NOMO-1 treated with dmso at 0.1 percent for 144 hours (cell line): ENCODE measurements at regions not wholly inside any gene's neighbourhood (a gene's known extent, or its start where the extent isn't known, plus 50 kb on each side); places are given as distances from the start of the nearest gene placed in this dataset.
"Not testable (repeated sequence)": the region's sequence is repeated elsewhere in the genome, so short reads cannot be mapped to it uniquely, and the experiment has no call there.

ENCODE experiments used
- DNase-seq: peaks from one replicate; lab custom pipeline; 2025; ENCODE audit not compliant: unreplicated experiment; lab: John Stamatoyannopoulos, UW

DNA sequence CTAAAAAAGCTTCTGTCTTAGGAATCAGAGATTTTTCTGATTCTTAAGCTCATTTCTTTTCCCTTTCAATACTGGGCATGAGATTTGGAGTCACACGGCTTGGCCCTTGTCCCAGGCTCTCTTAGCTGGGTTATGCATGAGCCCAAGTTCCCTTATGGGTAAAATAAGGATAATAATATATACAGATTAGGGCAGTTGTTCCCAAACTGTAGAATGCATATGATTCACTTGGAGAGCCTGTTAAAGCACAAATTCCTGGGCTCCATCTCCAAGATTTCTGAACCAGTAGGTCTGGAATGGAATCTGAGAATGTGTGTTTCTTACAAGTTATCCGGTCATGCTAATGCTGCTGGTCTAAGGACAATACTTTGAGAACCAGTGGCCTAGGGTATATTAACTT lies 154.0 kb downstream of the REEP3 start:
- no peak for DNase-seq

DNA sequence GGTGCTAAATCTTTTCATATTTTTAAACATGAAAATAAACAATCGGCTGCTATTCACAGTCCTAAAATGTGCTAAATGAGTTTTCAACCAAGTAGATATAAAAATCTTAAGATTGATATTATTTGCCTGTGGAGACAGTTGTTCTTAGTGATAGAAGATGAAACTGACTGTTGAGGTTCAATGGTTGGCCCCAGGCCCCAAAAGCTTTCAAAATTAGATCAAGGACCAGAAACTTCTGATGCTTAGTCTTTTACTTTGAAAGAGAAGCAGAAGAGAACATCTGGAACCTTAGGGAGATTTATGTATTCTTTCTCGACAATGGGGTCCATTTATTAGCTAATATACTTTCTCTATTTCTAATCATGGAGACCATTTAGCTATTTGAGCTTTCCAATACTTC lies 155.8 kb downstream of the REEP3 start:
- no peak for DNase-seq

DNA sequence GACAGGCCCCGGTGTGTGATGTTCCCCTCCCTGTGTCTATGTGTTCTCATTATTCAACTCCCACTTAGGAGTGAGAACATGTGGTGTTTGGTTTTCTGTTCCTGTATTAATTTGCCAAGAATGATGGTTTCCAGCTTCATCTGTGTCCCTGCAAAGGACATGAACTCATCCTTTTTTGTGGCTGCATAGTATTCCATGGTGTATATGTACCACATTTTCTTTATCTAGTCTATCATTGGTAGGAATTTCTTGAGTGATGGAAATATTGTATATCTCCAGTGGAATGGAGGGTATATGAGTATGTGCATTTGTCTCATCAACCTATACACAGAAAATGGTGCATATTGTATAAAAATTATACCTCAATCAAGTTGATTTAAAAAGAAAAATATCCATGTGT lies 159.3 kb downstream of the REEP3 start:
- not testable (repeated sequence) for DNase-seq

DNA sequence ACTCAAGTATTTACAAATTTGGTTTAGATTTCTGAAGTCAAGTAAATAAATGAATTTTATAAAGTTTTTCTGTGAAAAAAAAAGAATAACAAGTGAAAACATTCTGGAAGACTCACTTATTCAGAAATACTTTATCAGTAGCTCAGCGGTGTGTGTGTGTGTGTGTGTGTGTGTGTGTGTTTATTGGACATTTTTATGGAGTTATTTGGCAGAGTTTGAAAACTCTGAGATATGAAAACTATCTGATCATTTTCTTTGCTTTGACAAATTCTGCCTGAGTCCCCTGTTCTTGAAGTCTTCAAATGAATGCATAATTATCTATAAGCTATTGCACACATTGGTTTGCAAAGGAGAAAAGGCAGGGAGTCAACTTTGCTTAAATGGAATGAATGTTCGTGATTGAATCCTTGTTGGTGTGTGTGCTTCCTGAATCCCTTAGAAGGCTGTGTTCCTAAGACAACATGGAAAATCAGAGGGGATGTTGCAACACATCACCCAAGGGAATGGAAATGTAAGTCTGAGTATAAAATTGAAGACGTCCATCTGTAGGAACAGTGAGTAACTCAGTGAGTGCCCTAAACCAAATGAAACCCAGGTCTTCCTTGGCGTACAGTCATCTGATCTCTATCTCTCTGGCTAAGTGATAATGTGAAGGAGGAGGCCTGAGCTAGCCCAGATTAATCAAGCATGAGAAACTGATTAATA lies 160.9 kb downstream of the REEP3 start:
- DNase-seq, result no peak

DNA sequence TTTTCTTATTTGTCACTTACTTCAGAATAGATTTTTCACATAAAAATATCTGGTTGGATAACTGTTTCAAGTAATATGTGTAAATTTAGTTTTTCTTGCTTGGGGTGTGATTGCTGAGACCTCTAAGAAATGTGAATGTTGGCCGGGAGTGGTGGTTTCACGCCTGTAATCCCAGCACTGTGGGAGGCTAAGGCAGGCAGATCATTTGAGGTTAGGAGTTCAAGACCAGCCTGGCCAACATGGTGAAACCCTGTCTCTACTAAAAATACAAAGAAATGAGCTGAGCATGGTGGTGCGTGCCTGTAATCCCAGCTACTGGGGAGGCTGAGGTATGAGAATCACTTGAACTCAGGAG lies 161.5 kb downstream of the REEP3 start:
- DNase-seq, result not testable (repeated sequence)

DNA sequence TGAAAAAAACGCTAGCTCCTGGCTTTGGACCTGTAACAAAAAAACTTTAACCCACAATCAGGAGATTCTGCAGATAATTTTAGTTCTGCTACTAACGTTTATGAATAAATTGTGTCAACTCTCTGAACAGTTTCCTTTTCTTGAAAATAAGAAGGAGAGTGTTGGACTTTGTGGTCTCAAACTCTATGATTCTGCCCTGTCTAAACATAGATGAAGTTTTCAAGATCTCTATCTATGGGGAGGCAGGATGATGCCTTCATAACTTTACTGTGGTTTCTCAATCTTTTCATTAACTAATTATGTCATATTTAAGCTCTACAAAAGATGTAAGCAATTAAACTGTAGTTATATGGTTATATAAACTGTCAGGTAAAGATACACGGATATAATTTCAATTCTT lies 162.0 kb downstream of the REEP3 start:
- no peak for DNase-seq

DNA sequence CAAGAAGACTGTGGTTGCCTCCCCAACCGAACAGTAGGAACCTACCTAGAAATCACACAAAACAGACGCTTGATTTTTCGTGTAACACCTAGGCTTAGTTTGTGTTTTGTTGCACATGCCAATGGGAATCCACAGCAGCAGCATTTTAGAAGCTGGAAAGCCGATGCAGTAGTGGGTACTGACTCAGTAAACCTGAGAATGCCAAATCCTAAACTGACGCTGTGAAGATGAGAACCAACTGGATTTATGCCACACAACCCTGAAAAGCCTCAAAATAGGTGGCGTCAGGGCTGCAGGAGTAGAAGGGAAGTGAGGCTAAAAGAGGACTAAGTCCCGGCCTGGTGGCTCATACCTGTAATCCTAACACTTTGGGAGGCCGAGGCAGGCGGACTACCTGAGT lies 162.5 kb downstream of the REEP3 start:
- no peak for DNase-seq

DNA sequence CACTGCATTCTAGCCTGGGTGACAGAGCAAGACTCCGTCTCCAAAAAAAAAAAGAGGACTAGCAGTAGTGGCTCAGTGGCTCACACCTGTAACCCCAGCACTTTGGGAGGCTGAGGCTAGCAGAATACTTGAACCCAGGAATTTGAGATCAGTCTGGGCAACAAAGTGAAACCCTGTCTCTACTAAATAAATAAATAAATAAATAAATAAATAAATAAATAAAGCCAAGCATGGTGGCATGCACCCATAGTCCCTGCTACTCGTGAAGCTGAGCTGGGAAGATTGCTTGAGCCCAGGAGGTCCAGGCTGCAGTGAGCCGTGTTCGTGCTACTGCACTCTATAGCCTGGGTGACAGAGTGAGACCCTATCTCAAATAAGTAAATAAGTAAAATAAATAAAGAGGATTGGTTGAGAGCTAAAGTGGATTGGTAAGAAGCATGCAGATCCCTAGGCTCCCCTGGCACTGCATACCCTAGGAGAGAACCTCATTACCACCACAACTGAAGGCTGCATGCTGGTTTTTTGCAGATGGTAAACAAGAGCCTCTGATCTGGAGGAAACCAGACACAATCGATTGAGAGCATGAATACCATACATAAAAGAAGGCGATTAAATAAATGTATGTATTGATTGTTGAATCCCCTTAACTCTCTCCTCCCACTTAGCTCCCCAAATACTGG lies 163.2 kb downstream of the REEP3 start:
- DNase-seq, result no peak

DNA sequence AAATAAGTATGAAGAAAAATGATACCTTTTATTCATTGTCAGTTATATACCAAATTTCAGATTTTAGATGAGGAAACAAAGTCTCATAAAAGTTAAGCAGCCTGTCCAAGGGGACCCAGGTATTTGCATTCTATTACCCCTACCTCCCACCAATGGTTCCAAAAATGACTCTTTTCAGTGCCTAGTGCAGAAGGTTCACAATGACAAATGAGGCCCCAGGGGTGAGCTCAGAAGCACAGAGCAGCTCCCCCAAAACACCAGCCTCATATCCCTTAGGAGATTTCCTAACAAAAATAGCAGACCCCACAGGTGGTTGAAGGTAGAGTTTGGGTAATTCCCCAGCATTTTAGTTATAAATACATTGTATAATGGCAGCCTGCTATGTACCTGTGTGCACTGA lies 168.6 kb downstream of the REEP3 start:
- no peak for DNase-seq

DNA sequence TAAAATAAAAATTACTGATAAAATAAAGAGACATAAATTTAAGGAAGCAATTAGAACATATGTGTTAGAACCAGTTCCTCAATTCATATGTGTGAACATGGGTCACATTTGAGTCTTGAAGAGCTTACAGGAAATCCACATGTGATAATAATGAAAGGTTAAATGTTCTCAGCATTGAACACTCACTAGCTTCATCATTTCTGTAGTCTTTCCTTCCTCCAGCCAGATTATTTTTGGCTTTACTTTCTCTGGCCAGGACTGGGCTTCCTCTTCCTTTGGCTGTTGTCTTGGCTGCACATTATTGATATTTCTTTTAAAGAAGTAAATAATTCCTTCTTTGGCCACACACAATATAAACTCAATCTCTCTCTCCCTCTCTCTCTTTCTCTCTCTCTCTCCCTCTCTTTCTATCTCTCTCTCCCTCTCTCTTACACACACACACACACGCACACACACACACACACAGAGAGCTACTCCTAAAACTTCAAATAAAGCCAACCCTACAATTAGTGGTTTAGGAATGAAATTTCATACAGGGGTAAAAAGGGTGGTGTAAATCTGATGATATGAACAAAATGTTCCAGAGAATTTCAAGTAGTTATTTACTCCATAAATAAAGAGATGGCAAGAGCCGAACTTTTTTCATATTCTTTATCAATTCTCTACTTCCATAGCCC lies 171.2 kb downstream of the REEP3 start:
- no peak for DNase-seq

DNA sequence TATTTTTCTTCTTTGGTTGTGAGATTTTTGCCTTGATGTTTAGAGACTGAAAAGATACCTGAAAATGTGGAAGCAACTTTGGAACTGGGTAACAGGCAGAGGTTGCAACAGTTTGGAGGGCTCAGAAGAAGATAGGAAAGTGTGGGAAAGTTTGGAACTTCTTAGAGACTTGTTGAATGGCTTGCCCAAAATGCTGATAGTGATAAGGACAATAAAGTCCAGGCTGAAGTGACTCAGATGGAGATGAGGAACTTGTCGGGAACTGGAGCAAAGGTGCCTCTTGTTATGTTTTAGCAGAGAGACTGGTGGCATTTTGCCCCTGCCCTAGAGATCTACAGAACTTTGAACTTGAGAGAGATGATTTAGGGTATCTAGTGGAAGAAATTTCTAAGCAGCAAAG lies 171.8 kb downstream of the REEP3 start:
- DNase-seq, result not testable (repeated sequence)

DNA sequence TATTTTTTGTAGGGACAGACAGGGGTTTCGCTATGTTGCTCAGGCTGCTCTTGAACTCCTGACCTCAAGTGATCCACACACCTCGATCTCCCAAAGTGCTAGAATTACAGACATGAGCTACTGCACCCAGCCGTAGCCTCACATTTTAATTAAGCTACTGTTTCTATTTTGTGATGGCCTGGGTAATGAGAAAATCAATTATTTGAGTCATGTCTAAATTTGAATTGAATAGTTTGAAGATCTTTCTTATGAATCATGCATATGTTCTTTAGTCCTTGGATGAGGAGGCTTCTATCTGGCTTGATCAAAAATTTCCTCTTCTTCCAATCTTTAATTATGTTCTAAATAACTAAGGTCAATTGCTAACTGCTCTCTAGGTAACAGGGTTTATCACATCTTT lies 175.0 kb downstream of the REEP3 start:
- DNase-seq, result no peak

DNA sequence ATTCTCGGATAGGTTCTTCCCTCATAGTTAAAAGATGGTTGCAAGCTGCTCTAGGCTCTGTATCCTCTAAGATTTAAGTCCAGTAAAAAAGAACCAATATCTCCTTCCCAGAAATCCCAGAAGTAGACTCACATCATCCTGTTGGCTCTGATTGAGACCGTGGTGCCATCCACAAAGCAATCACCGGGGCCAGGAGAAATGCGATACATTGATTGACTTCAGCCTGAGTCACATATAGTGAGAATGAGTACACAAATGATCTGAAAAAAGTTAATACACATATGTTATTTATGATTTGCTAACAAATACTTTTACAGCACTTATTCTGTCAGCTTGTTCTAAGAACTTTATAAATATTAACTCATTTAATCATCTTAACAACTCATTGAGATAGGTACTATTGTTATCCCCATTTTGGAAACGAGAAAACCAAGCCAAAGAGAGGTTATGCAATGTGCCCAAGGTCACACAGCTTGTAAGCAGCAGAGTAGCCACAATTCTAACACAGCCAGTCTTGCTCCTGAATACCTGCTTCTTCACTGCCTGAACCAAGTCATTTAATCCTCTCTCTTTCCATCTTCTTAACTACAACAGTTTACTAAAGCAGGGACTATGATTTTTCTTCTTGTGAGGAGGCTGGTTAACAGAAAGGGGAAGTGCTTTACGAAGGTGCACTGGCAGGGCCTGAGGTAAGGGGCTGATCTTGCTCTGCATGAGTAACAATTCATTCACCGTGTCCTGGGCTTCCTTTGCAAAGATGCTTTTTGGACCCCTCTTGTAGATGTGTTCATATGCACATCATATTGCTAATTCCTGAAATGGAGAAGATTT lies 177.0 kb downstream of the REEP3 start:
- no peak for DNase-seq

DNA sequence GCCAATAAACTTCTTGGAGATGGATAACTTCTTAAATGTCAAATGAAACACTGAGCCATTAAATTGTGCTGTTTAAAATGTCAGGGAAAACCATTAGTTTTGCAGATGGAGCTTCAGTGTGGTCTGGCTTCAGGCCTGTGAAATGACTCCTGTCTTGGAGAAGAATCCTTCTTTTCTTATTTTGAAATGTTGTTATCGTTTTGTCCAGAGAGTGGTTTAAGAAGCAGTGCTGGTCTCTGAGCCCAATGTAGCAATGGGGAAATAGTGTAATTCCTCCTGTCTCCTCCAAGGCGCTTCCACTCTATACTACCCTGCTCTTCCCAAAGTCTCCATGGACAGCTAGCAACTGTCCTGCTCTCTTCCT lies 177.6 kb downstream of the REEP3 start:
- DNase-seq, result no peak

DNA sequence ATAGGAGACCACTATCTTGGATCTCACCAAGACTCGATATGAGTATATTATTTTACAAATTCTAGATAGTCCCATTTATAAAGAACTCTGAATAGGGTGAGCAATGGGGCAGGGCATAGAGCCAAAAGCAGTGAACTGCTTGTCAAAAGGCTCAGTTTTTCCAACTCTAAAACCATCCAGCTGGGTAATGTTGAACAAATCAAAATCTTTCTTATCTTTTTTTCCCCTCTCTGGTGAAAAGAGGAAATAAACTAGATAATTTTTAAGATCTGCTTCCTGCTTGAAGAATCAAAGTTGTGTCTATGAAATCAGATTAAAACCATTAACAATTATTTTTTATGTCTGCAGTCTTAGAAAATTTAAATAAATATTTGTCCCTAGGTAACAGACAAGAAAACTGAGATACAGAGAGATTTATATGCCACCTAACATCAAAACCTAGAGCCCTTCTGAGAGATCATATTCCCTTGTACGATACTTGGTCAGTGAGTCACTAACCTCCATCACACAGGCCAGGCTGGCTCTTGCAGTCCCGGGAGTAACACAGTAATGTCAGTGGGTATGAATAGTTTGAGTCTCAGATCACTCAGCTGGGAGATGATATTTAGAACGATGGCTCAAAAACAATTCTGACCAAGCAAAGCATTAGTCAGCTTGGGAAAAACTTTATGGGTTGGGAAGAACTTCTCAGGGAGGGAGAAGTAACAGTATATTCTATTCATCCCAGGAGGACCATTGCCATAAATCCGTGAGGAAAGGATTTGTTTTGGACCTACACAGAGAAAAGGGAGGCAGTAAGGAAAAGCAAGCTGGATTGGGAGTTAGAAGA lies 178.8 kb downstream of the REEP3 start:
- no peak for DNase-seq

DNA sequence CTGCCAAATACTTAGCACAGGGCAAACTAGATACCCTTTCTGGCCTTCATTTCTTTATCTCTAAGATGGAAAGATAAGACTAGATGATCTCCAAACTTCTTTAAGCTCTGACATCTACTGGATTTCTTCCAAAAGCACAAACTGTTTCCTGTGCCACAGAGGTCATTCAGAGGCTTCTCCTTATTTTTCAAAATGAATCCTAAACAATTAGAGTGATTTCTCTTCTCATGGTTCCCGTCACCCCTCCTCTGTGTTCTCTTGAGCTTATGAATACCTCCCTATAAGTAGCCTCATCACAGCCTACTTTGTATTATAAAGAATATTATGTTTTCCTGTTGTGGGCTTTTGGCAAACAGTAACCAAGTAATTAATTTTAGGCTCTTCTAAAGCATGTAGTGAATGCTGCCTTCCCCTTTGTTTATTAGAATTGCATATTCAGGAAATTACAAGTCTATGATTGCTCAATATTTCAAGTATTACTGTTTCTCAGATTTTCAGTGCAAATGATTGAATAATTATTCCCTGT lies 179.5 kb downstream of the REEP3 start:
- no peak for DNase-seq

DNA sequence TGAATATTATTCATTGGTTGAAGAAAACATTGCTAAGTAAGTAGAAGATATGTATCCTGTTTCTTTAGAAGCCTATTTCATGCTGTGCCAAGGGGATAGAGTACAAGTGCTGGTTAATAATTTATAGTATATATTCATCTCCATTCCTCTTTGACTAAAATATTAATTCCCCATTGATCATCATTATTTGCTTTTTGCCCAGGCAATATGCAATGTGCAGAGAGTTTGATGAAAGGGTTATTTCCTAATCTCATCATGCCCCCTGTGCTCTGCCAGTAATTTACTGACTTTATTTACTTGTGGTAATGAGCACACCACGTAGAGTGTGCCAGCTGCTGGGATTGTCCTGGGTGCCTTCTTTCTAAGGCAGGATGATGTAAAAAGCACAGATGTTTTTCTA lies 180.9 kb downstream of the REEP3 start:
- DNase-seq, result no peak

DNA sequence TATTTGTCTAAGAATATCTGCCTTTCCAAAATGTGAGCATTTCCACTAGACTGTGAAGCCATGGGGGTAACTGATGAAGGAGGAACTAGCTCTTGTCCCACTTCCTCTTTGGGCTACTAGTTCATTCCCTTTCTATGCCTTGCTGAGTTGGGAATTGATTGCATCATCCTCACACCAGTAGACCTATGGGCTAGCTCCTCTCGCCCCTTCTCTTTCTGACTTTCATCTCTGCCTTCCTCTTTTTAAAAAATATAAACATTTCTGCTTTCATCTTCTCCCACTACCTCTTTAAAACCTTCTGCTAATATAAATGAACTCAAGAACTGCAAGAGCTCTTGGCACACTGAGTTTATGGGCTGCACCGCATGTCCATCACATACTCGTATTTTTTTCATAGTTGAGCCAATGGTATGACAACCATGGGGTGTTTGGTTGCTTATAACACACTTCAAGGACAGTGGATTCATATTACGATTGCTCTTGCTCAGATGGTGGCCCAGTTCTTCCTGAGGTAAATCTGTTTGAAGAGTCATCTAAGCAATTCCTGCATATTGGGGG lies 182.0 kb downstream of the REEP3 start:
- DNase-seq, result peak; percentile 93

DNA sequence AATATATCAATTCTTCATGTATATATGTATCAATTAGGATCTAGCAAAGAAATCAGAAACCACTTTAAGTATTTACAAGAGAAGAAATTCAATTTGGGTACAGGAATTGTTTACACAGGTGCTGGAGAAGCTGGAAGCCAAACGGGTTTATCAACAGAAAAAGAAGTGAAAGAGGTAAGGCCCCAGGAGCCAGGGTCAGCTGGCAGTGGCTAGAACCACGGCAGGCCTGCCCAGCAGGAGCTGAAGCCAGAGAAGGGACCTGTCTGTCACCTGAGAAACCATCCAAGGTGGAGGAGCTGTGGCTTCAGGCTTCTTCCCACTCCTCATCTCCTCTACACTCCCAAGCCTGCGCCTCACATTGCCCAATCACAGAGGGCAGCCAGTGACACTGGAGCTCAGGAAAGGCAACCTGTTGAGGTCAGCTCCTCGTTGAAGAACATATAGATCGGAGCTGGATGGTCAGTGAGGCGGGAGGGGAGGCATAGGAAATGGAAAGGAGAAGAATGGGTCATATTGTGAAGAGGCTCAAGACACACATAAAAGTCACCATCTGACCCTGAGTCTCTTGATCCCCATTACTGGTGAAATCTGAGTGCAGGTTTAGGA lies 182.6 kb downstream of the REEP3 start:
- no peak for DNase-seq
